Mesothelial cell of epicardium (in vitro differentiated cells): ENCODE measurements at regions not wholly inside any gene's neighbourhood (a gene's known extent, or its start where the extent isn't known, plus 50 kb on each side); places are given as distances from the start of the nearest gene placed in this dataset.

Experiments
- DNase-seq, 2 experiments: peaks; one replicate each; pipeline ENCODE4 v3.0.0; 2021; ENCODE audit warnings: low spot score in 2 of 2; ENCODE audit not compliant: unreplicated experiment in 2 of 2
- H3K27ac Mint-ChIP-seq: 2 replicates; pipeline ENCODE4 v1.8.0; 2021; ENCODE audit warnings: mixed read lengths
- H3K27me3 Mint-ChIP-seq: 2 replicates; pipeline ENCODE4 v1.8.0; 2021; ENCODE audit warnings: low read depth, mixed read lengths
- H3K36me3 Mint-ChIP-seq: 2 replicates; pipeline ENCODE4 v1.8.0; 2021; ENCODE audit warnings: mixed read lengths
- H3K4me1 Mint-ChIP-seq: 2 replicates; pipeline ENCODE4 v1.8.0; 2021; ENCODE audit warnings: mixed read lengths
- H3K4me3 Mint-ChIP-seq: 2 replicates; pipeline ENCODE4 v1.8.0; 2021; ENCODE audit warnings: mild to moderate bottlenecking, moderate library complexity, mixed read lengths
- H3K9me3 Mint-ChIP-seq: 2 replicates; pipeline ENCODE4 v1.8.0; 2021; ENCODE audit warnings: mixed read lengths
- CTCF ChIP-seq: fragments of 200-600 bp; sonication (generic); IDR thresholded peaks from one replicate; pipeline ENCODE4 v1.5.0; 2021; ENCODE audit warnings: antibody characterized with exemption; ENCODE audit not compliant: unreplicated experiment

GRCh38 chr20:22949331-22950109, 85.6 kb upstream of the SSTR4 start:
- Mint-ChIP-seq H3K9me3 (no peaks in the 10 kb centered on the region), H3K4me3 (no peak overlapping the region), H3K4me1 (peaks cover 13% of the 10 kb centered on the region), H3K27me3 (peaks cover 61% of the 10 kb centered on the region), H3K27ac (no peak overlapping the region), H3K36me3 (no peaks in the 10 kb centered on the region)
- no peak for TF ChIP-seq CTCF
- no peak for DNase-seq

GRCh38 chr20:22951966-22952365, 83.1 kb upstream of the SSTR4 start:
- TF ChIP-seq CTCF: no peak
- Mint-ChIP-seq H3K9me3 (no peaks in the 10 kb centered on the region), H3K4me3 (no peak overlapping the region), H3K27me3 (peaks cover 56% of the 10 kb centered on the region), H3K4me1 (peaks cover 6% of the 10 kb centered on the region), H3K27ac (no peak overlapping the region), H3K36me3 (no peaks in the 10 kb centered on the region)
- DNase-seq: no peak

- no peaks in the 10 kb centered on the region for H3K4me1 Mint-ChIP-seq
- H3K9me3 Mint-ChIP-seq: no peaks in the 10 kb centered on the region
- TF ChIP-seq CTCF: no peak
- no peak overlapping the region for H3K27ac Mint-ChIP-seq
- no peaks in the 10 kb centered on the region for H3K36me3 Mint-ChIP-seq
- no peak for DNase-seq
- no peak overlapping the region for H3K4me3 Mint-ChIP-seq
- peaks cover 59% of the 10 kb centered on the region for H3K27me3 Mint-ChIP-seq
Measured at GRCh38 chr20:22954661-22955060, 80.5 kb upstream of the SSTR4 start.

GRCh38 chr20:22958390-22958789, 76.7 kb upstream of the SSTR4 start:
- Mint-ChIP-seq H3K36me3 (no peaks in the 10 kb centered on the region), H3K27ac (no peak overlapping the region), H3K27me3 (peaks cover 70% of the 10 kb centered on the region), H3K4me1 (no peaks in the 10 kb centered on the region), H3K4me3 (no peak overlapping the region), H3K9me3 (no peaks in the 10 kb centered on the region)
- no peak for DNase-seq
- no peak for TF ChIP-seq CTCF

GRCh38 chr20:22962567-22963439, 72.3 kb upstream of the SSTR4 start:
- no peak for DNase-seq
- no peak overlapping the region for H3K4me3 Mint-ChIP-seq
- TF ChIP-seq CTCF: no peak
- H3K27me3 Mint-ChIP-seq: peaks cover 44% of the 10 kb centered on the region
- no peaks in the 10 kb centered on the region for H3K36me3 Mint-ChIP-seq
- H3K4me1 Mint-ChIP-seq: no peaks in the 10 kb centered on the region
- no peaks in the 10 kb centered on the region for H3K9me3 Mint-ChIP-seq
- no peak overlapping the region for H3K27ac Mint-ChIP-seq
